HepG2 (cell line): ENCODE measurements at regions not wholly inside any gene's neighbourhood (a gene's known extent, or its start where the extent isn't known, plus 50 kb on each side); places are given as distances from the start of the nearest gene placed in this dataset.

Experiments
- CBX1 ChIP-seq: IDR thresholded peaks from one replicate; pipeline ENCODE4 v1.6.1; 2016; ENCODE audit warnings: antibody characterized with exemption, low read depth
- RFX5 ChIP-seq: IDR thresholded peaks from 2 replicates; pipeline ENCODE4 v1.6.1; 2011; ENCODE audit warnings: low read depth, low read length, improper control_type of control experiment
- TAF1 ChIP-seq: sonication (generic); formaldehyde crosslinking; IDR thresholded peaks from 2 replicates; pipeline ENCODE4 v1.4.0; 2020; ENCODE audit warnings: missing genetic modification reagents
- TCF7L2 ChIP-seq: IDR thresholded peaks from 2 replicates; pipeline ENCODE4 v1.6.1; 2011; ENCODE audit warnings: mild to moderate bottlenecking, low read depth, low read length, moderate library complexity
- ZNF232 ChIP-seq: sonication (generic); formaldehyde crosslinking; IDR thresholded peaks from 2 replicates; pipeline ENCODE4 v1.4.0; 2020; ENCODE audit warnings: missing genetic modification reagents, borderline replicate concordance
- TF ChIP-seq, protein P1 (sequence below): sonication (generic); formaldehyde crosslinking; IDR thresholded peaks from 2 replicates; pipeline ENCODE4 v1.4.0; 2020; ENCODE audit warnings: missing genetic modification reagents
- TF ChIP-seq, protein P2 (sequence below): sonication (generic); formaldehyde crosslinking; conservative IDR thresholded peaks from 2 replicates; pipeline ENCODE4 v1.5.0; 2020; ENCODE audit warnings: missing genetic modification reagents
- TF ChIP-seq, protein P3 (sequence below), 2 experiments: IDR thresholded peaks; 2 replicates each; pipeline ENCODE4 v1.6.1; 2011 to 2012; ENCODE audit warnings: low read length in 2 of 2, borderline replicate concordance in 1 of 2, low read depth in 1 of 2, mild to moderate bottlenecking in 1 of 2, moderate library complexity in 1 of 2
- TF ChIP-seq, protein P4 (sequence below): sonication (generic); formaldehyde crosslinking; IDR thresholded peaks from 2 replicates; pipeline ENCODE4 v1.5.0; 2020; ENCODE audit warnings: mild to moderate bottlenecking, missing genetic modification reagents, moderate library complexity
- TF ChIP-seq, protein P5 (sequence below): sonication (generic); formaldehyde crosslinking; IDR thresholded peaks from 2 replicates; pipeline ENCODE4 v1.4.0; 2020; ENCODE audit warnings: low read depth, mild to moderate bottlenecking, missing genetic modification reagents
- TF ChIP-seq, protein P6 (sequence below): sonication (generic); formaldehyde crosslinking; IDR thresholded peaks from 2 replicates; pipeline ENCODE4 v1.8.0; 2022; ENCODE audit warnings: missing genetic modification reagents, mild to moderate bottlenecking, moderate library complexity, borderline replicate concordance

DNA sequence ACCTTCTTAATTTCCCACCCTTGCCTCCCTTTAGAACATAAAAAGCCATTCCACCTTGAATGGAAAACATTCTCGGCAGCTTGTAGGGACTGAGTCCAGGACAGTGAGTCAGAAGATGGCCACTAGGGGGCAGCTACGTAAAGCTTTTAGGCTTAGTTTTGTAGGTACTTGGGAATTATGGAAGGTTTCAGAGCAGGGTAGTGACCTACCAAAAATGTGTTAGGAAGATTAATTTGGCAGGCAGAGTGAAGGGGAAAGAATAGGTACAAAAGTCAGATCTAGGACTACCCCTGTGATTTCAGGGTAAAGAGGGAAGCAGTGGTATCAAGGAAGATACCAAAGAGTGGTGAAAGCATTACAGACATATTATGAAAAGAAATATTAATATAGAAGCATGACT is 198.4 kb downstream of the NDFIP2 start:
- TF ChIP-seq, protein P1, sequence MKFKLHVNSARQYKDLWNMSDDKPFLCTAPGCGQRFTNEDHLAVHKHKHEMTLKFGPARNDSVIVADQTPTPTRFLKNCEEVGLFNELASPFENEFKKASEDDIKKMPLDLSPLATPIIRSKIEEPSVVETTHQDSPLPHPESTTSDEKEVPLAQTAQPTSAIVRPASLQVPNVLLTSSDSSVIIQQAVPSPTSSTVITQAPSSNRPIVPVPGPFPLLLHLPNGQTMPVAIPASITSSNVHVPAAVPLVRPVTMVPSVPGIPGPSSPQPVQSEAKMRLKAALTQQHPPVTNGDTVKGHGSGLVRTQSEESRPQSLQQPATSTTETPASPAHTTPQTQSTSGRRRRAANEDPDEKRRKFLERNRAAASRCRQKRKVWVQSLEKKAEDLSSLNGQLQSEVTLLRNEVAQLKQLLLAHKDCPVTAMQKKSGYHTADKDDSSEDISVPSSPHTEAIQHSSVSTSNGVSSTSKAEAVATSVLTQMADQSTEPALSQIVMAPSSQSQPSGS (CRISPR knock-in tag) = no peak
- TF ChIP-seq CBX1 = no peak
- no peak for TF ChIP-seq TCF7L2
- TF ChIP-seq, protein P2, sequence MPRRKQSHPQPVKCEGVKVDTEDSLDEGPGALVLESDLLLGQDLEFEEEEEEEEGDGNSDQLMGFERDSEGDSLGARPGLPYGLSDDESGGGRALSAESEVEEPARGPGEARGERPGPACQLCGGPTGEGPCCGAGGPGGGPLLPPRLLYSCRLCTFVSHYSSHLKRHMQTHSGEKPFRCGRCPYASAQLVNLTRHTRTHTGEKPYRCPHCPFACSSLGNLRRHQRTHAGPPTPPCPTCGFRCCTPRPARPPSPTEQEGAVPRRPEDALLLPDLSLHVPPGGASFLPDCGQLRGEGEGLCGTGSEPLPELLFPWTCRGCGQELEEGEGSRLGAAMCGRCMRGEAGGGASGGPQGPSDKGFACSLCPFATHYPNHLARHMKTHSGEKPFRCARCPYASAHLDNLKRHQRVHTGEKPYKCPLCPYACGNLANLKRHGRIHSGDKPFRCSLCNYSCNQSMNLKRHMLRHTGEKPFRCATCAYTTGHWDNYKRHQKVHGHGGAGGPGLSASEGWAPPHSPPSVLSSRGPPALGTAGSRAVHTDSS (CRISPR knock-in tag) = no peak
- no peak for TF ChIP-seq RFX5
- TF ChIP-seq TAF1 (CRISPR knock-in tag) = no peak
- TF ChIP-seq ZNF232 (CRISPR knock-in tag) = no peak
- TF ChIP-seq, protein P3, sequence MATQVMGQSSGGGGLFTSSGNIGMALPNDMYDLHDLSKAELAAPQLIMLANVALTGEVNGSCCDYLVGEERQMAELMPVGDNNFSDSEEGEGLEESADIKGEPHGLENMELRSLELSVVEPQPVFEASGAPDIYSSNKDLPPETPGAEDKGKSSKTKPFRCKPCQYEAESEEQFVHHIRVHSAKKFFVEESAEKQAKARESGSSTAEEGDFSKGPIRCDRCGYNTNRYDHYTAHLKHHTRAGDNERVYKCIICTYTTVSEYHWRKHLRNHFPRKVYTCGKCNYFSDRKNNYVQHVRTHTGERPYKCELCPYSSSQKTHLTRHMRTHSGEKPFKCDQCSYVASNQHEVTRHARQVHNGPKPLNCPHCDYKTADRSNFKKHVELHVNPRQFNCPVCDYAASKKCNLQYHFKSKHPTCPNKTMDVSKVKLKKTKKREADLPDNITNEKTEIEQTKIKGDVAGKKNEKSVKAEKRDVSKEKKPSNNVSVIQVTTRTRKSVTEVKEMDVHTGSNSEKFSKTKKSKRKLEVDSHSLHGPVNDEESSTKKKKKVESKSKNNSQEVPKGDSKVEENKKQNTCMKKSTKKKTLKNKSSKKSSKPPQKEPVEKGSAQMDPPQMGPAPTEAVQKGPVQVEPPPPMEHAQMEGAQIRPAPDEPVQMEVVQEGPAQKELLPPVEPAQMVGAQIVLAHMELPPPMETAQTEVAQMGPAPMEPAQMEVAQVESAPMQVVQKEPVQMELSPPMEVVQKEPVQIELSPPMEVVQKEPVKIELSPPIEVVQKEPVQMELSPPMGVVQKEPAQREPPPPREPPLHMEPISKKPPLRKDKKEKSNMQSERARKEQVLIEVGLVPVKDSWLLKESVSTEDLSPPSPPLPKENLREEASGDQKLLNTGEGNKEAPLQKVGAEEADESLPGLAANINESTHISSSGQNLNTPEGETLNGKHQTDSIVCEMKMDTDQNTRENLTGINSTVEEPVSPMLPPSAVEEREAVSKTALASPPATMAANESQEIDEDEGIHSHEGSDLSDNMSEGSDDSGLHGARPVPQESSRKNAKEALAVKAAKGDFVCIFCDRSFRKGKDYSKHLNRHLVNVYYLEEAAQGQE (IDR thresholded peaks at IDR 0.05; ENCODE audit: borderline replicate concordance in 1 of 2, low read depth in 1 of 2, low read length in 2 of 2) = no peak
- TF ChIP-seq, protein P4, sequence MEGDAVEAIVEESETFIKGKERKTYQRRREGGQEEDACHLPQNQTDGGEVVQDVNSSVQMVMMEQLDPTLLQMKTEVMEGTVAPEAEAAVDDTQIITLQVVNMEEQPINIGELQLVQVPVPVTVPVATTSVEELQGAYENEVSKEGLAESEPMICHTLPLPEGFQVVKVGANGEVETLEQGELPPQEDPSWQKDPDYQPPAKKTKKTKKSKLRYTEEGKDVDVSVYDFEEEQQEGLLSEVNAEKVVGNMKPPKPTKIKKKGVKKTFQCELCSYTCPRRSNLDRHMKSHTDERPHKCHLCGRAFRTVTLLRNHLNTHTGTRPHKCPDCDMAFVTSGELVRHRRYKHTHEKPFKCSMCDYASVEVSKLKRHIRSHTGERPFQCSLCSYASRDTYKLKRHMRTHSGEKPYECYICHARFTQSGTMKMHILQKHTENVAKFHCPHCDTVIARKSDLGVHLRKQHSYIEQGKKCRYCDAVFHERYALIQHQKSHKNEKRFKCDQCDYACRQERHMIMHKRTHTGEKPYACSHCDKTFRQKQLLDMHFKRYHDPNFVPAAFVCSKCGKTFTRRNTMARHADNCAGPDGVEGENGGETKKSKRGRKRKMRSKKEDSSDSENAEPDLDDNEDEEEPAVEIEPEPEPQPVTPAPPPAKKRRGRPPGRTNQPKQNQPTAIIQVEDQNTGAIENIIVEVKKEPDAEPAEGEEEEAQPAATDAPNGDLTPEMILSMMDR (CRISPR knock-in tag) = peak; percentile 79
- TF ChIP-seq, protein P5, sequence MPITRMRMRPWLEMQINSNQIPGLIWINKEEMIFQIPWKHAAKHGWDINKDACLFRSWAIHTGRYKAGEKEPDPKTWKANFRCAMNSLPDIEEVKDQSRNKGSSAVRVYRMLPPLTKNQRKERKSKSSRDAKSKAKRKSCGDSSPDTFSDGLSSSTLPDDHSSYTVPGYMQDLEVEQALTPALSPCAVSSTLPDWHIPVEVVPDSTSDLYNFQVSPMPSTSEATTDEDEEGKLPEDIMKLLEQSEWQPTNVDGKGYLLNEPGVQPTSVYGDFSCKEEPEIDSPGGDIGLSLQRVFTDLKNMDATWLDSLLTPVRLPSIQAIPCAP (CRISPR knock-in tag) = no peak
- TF ChIP-seq, protein P6, sequence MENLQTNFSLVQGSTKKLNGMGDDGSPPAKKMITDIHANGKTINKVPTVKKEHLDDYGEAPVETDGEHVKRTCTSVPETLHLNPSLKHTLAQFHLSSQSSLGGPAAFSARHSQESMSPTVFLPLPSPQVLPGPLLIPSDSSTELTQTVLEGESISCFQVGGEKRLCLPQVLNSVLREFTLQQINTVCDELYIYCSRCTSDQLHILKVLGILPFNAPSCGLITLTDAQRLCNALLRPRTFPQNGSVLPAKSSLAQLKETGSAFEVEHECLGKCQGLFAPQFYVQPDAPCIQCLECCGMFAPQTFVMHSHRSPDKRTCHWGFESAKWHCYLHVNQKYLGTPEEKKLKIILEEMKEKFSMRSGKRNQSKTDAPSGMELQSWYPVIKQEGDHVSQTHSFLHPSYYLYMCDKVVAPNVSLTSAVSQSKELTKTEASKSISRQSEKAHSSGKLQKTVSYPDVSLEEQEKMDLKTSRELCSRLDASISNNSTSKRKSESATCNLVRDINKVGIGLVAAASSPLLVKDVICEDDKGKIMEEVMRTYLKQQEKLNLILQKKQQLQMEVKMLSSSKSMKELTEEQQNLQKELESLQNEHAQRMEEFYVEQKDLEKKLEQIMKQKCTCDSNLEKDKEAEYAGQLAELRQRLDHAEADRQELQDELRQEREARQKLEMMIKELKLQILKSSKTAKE (CRISPR knock-in tag) = no peak
